Activated CD4-positive, alpha-beta T cell treated with anti-CD3 and anti-CD28 coated beads, Interleukin-10, Interleukin-2, amounts not matched to agents 100 ng/mL and 50 ng/mL, durations not matched to agents 16 hours and 8 hours (primary cell): ENCODE measurements at regions not wholly inside any gene's neighbourhood (a gene's known extent, or its start where the extent isn't known, plus 50 kb on each side); places are given as distances from the start of the nearest gene placed in this dataset.

Experiments
- DNase-seq: peaks from one replicate; pipeline ENCODE4 v3.0.0-alpha.2; 2020

GRCh38 chr5:145499483-145499882 lies 335.7 kb downstream of the PRELID2 start:
- DNase-seq, result no peak

DNA sequence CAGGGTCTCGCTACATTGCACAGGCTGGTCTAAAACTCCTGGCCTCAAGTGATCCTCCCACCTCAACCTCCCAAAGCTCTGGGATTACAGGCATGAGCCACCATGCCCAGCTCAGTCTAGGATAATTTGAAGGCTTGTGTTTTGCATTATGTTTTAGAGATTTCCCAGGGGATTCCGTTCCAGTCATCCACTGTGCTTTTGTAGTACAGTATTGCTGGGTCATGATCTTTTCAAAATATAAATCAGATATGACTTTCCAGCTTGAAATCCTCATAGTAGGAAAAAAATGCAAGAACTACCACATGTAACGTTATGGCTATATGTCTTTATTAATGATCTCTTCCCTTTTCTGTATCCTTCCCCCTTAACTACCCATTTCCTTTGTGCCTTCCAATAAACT lies 338.1 kb downstream of the PRELID2 start:
- no peak for DNase-seq

- no peak for DNase-seq
These were observed 339.4 kb downstream of the PRELID2 start for GRCh38 chr5:145495741-145496140.

DNA sequence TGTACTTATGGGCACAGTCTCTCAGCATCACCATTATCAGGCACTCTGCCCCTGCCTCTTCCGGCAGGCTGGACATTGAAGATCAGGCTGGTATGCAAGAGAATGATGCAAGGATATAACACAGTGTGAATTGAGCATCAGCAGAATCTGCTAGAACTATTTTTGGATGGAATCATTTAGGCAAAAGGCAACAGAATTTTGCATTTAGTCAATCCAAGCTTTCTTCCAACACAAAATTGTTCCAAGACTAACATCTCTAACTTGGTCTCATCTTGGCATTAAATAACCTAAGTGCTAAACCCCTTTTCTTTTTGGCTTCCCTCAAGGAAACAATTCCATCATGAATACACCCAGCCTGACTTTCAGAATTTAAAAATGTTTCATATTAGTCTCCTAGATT lies 339.9 kb downstream of the PRELID2 start:
- DNase-seq, result no peak

- no peak for DNase-seq
These were observed 341.7 kb downstream of the PRELID2 start for GRCh38 chr5:145493435-145493834.

- DNase-seq, result no peak
These were observed 345.6 kb downstream of the PRELID2 start for GRCh38 chr5:145489516-145489915.

- no peak for DNase-seq
These were observed 351.0 kb downstream of the PRELID2 start for GRCh38 chr5:145484158-145484557.

GRCh38 chr5:145483212-145483611 lies 351.9 kb downstream of the PRELID2 start:
- no peak for DNase-seq

DNA sequence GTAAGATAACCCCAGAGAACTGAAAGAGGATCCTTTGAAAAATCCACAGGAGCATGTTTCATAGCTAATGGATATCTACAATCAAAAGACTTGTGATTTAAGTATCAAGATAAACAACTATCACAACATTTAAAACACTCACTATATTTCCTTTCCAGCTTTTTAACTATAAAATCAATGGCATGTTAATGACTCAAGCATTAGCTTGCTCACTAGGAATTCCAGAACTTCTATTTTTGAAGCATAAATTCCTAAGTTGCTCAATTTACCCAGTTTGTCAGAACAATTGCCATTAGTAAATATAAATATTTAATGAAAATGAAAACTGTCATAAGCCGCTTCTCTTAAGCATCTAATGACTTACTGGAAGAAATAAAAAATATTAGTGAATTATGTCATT lies 355.3 kb downstream of the PRELID2 start:
- DNase-seq, result no peak

DNA sequence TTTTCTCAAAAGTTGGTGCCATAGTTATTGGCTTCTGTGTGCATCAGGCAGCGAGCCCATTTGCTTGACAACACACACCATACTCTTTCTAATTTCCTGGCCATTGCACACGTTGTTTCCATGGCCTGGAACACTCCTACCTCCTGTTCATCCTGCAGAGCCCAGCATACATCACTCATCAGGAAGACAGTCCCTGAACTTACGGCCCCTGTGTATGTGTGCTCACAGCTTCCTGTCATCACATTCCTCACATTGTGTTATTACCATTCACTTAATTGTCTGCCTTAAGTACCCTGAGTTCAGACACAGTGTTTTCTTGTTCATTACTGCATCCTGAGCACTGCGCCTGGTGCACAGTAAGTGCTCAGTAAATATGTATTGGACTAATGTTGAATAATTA lies 355.9 kb downstream of the PRELID2 start:
- DNase-seq, result no peak

GRCh38 chr5:145478651-145479050 lies 356.5 kb downstream of the PRELID2 start:
- no peak for DNase-seq

DNA sequence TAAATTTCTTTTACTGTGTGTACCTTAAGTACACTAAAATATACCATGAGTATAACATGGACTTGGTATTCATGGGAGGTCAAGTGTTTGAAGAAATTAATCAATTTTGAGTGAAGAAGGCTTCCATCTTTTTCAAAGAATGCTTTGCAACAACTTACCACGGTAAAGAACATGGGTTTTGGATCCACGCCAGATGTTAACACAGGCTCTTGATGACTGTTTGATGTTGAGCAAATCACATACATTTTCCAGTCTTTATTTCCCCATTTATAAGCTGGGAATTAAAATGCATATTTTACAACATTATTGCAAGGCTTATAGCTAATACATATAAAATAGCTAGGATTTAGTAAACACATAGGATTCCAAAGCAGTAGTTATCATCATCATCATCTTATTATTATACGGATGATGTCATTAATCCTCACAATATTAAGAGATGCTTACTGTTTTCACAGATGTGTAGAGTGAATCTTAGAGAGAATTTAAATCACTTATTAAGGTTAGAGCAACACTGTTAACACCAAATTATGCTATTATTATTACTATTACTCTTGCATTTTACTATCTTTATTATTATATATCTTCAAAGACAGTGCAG lies 362.0 kb downstream of the PRELID2 start:
- no peak for DNase-seq

DNA sequence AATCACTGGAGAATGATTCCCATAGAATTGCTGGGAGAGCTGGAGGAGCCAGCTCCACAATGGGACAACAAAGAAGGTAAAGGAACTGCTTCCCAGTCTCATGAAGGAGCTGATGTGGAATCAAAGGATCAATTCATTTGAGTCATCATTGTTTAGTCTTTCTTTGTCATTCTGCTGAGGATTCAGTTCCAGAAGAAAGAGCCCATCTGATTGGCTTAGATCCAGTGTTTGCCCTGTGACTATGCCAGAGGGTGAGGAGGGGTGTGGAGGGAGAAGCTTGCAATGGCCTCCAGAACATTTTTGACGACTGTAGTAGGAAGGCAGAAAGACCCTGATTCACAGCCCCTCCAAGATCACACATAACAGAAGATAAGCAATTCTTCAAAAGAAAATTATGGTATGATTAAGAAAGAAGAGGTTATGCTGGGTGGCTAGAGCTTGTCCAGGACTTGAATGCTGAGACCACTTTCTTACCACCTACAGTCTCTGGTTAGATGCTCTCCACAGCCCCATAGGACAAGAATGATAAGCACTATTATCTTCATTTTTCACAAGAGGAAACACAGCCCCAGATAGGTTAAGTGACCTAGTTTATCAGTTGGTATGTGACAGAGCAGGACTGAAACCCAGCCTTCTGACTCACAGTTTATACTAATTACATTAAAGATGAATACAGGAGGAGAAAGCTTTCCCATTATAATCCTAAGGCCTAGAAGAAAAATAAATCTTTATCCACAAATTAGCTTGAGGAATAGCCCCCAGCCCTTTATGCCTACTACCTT lies 363.1 kb downstream of the PRELID2 start:
- DNase-seq, result no peak

DNA sequence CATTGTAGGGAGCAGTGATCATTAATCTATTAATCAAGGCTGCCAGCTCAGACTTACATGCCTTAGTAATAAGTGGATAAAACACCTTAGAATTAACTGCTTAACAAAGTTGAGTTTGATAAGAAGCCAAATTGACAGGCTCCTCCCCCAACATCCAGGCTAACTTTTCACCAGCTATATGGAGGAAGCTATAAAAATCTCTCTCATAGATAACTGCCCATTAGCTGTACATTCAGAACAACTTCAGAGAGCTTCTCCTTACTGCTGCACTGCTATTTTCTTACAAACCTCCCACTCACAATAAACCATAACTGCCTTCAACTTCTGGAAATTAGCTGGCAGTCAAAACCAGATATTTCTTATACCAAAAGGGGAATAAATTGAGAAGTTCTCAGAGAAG lies 364.1 kb downstream of the PRELID2 start:
- no peak for DNase-seq

- DNase-seq, result no peak
These were observed 364.7 kb downstream of the PRELID2 start for GRCh38 chr5:145470396-145470979.

DNA sequence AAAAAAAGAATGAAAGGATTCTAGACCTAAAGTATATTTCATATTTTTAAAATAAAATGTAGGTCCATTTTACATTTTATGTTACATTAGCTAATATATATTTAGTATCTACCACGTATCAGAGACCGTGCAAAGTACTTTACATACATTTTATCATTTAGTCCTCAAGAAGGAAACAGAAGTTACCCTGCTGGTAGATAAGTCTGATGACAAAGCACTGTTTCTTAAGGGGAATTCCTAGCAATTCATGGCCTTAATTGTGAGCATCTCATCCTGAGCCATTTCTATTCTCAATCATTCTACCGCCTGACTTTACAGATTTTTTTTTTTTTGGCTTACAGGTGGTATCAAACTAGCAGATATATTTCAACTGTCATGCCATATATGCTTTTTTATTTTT lies 367.7 kb downstream of the PRELID2 start:
- no peak for DNase-seq

DNA sequence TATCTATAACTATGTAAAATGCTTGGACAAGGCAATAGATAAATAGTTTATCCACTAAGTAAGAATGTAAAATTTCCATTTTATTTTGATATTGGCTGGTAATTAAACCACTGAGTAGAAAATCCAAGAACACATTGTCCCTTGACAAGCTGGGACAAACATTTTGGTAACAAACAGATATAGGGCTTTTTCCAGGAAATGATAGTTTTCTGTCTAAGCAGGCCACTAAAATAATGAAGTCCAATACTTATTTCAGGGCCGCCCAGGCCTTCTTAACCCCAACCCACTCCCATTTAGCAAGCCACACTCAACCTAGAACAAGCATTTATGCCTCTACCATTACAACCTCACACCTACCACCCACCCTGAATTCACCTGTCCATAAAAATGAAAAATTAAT lies 368.6 kb downstream of the PRELID2 start:
- DNase-seq, result no peak

- DNase-seq, result no peak
These were observed 369.5 kb downstream of the PRELID2 start for GRCh38 chr5:145465474-145466263.

DNA sequence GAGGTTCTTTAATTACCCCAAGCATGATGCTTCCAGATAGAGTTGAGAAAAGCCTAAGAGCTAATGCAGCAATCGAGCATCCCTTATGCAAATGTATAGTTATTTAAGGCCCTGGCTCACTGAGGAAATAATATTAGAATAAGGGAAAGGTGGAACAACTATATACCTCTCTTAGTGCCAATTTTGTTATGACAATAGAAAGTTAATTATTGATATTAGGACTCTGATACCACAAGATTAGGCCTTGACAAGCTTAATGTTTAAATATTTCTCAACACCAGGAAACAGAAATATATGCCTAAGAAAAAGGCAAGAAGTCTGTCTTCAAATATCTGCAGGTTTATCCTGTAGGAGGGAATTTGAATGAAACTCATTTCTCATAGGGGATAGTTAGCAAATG lies 371.0 kb downstream of the PRELID2 start:
- no peak for DNase-seq

DNA sequence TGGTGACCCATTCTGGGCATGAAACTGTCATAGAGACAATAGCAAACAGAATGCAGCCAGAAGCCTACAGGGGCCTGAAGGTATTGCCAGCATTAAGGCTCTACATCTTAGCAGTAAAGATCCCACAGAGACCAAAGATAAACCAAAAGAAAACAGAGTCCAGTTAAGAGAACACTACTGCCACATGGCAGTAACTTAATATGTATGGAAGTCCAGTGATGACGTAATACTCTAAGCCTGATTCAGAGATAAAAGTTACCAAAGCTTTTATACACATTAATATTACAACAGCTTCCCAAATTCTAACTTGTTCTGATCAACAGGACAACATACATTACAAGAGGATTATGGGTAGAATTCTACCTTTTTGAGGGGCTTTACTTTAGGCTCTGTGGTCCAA lies 371.5 kb downstream of the PRELID2 start:
- no peak for DNase-seq

- DNase-seq, result no peak
These were observed 372.6 kb downstream of the PRELID2 start for GRCh38 chr5:145462525-145462924.

- DNase-seq, result no peak
These were observed 384.8 kb downstream of the PRELID2 start for GRCh38 chr5:145450286-145450885.

GRCh38 chr5:145449794-145450193 lies 385.3 kb downstream of the PRELID2 start:
- DNase-seq, result no peak
